ENCODE measurements at regions not wholly inside any gene's neighbourhood (a gene's known extent, or its start where the extent isn't known, plus 50 kb on each side); places are given as distances from the start of the nearest gene placed in this dataset.

DNA sequence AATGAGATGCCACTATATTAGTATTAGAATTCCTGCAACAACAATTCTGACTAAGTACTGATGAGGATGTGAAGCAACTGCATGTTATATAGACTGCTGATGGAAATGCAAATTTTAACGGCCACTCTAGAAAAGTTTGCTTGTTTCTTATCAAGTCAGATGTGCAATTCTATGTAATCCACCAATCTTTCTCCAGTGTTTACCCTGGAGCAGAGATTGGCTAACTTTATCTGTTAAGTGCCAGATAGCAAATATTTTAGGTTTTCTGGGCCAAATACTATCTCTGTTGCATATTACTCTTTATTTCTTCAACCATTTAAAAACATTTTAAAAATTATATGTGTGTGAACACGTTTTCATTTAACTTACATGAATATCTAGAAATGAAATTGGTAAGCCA lies 586.9 kb downstream of the FAM181B start:
- Histone ChIP-seq H3K27me3 (ENCODE audit: control insufficient read depth, low read length) (no peaks in the 10 kb centered on the region), H4K20me1 (ENCODE audit: control insufficient read depth, insufficient read depth, low read depth, low read length) (no peaks in the 10 kb centered on the region), H3K9me3 (ENCODE audit: control insufficient read depth, insufficient read depth, low read length) (no peaks in the 10 kb centered on the region), H3K4me2 (ENCODE audit: low read length) (no peak overlapping the region), H3K27ac (ENCODE audit: low read depth, low read length) (no peak overlapping the region), H3K9me2 (replicated peaks; ENCODE audit: control insufficient read depth, low read length) (no peaks in the 10 kb centered on the region), H3K4me1 (ENCODE audit: control insufficient read depth, low read length) (no peaks in the 10 kb centered on the region), H3F3A (ENCODE audit: control insufficient read depth, insufficient read depth) (no peaks in the 10 kb centered on the region), H3K36me3 (ENCODE audit: control insufficient read depth, low read length) (no peaks in the 10 kb centered on the region), H3K4me3 (ENCODE audit: low read length) (no peak overlapping the region), H3K79me2 (ENCODE audit: control insufficient read depth, low read length) (no peaks in the 10 kb centered on the region)
- TF ChIP-seq, protein P1, sequence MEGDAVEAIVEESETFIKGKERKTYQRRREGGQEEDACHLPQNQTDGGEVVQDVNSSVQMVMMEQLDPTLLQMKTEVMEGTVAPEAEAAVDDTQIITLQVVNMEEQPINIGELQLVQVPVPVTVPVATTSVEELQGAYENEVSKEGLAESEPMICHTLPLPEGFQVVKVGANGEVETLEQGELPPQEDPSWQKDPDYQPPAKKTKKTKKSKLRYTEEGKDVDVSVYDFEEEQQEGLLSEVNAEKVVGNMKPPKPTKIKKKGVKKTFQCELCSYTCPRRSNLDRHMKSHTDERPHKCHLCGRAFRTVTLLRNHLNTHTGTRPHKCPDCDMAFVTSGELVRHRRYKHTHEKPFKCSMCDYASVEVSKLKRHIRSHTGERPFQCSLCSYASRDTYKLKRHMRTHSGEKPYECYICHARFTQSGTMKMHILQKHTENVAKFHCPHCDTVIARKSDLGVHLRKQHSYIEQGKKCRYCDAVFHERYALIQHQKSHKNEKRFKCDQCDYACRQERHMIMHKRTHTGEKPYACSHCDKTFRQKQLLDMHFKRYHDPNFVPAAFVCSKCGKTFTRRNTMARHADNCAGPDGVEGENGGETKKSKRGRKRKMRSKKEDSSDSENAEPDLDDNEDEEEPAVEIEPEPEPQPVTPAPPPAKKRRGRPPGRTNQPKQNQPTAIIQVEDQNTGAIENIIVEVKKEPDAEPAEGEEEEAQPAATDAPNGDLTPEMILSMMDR (IDR thresholded peaks at IDR 0.05; ENCODE audit: low read depth, low read length, poor library complexity, severe bottlenecking): no peak
- no peak for TF ChIP-seq EZH2phosphoT487 (IDR thresholded peaks at IDR 0.05; ENCODE audit: borderline replicate concordance, low read length)

DNA sequence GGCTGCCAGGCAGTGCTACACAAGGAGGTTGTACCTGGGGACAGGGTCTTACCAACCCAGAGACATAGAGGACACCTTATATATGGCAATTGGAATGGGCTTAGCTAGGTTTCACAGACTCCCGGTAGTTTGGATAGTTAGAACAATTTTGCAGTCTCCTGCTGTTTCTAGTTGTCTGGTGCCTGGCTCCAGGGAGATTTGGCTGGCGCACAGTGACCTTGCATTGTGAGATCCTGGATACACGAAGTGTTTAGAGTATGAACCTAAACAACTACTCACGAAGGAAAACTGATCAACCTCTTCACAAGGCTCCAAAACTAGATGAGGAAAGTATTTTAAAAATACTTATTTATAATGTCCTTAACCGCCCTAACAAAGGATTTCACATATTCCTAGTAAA lies 614.7 kb downstream of the FAM181B start:
- H3K4me3 ChIP-seq (ENCODE audit: low read length): no peak overlapping the region
- H3K36me3 ChIP-seq (ENCODE audit: control insufficient read depth, low read length): no peaks in the 10 kb centered on the region
- no peaks in the 10 kb centered on the region for H3K4me1 ChIP-seq (ENCODE audit: control insufficient read depth, low read length)
- no peak overlapping the region for H3K4me2 ChIP-seq (ENCODE audit: low read length)
- no peaks in the 10 kb centered on the region for H3F3A ChIP-seq (ENCODE audit: control insufficient read depth, insufficient read depth)
- no peaks in the 10 kb centered on the region for H4K20me1 ChIP-seq (ENCODE audit: control insufficient read depth, insufficient read depth, low read depth, low read length)
- H3K9me3 ChIP-seq (ENCODE audit: control insufficient read depth, insufficient read depth, low read length): no peaks in the 10 kb centered on the region
- no peak overlapping the region for H3K27ac ChIP-seq (ENCODE audit: low read depth, low read length)
- TF ChIP-seq, protein P1 (IDR thresholded peaks at IDR 0.05; ENCODE audit: low read depth, low read length, poor library complexity, severe bottlenecking): no peak
- TF ChIP-seq EZH2phosphoT487 (IDR thresholded peaks at IDR 0.05; ENCODE audit: borderline replicate concordance, low read length): no peak
- no peaks in the 10 kb centered on the region for H3K27me3 ChIP-seq (ENCODE audit: control insufficient read depth, low read length)
- H3K79me2 ChIP-seq (ENCODE audit: control insufficient read depth, low read length): no peaks in the 10 kb centered on the region
- H3K9me2 ChIP-seq (replicated peaks; ENCODE audit: control insufficient read depth, low read length): no peaks in the 10 kb centered on the region

DNA sequence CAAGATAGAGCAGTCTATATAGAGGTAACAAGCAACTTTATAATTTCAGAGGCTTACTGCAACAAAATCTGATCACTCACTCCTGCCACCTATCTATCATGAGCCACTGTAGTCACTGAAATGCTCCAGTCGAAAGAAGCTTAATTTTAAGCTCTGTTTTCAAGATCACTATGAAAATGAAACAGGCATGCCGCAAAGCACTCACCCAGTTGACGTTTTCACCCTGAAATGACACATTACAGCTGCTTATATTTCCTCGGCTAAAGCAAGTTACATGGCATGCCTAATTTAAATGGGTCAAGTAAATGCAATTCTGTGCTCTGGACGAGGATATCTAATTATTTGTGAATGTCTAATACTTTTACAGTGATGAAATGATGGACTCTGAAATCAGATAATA lies 616.3 kb downstream of the FAM181B start:
- Histone ChIP-seq H3K4me2 (ENCODE audit: low read length) (no peak overlapping the region), H3K79me2 (ENCODE audit: control insufficient read depth, low read length) (no peaks in the 10 kb centered on the region), H3K9me2 (replicated peaks; ENCODE audit: control insufficient read depth, low read length) (no peaks in the 10 kb centered on the region), H3K27me3 (ENCODE audit: control insufficient read depth, low read length) (no peaks in the 10 kb centered on the region), H3K4me1 (ENCODE audit: control insufficient read depth, low read length) (no peaks in the 10 kb centered on the region), H3K4me3 (ENCODE audit: low read length) (no peak overlapping the region), H3F3A (ENCODE audit: control insufficient read depth, insufficient read depth) (no peaks in the 10 kb centered on the region), H3K27ac (ENCODE audit: low read depth, low read length) (no peak overlapping the region), H3K36me3 (ENCODE audit: control insufficient read depth, low read length) (no peaks in the 10 kb centered on the region), H3K9me3 (ENCODE audit: control insufficient read depth, insufficient read depth, low read length) (no peaks in the 10 kb centered on the region), H4K20me1 (ENCODE audit: control insufficient read depth, insufficient read depth, low read depth, low read length) (no peaks in the 10 kb centered on the region)
- TF ChIP-seq, protein P1 (IDR thresholded peaks at IDR 0.05; ENCODE audit: low read depth, low read length, poor library complexity, severe bottlenecking): no peak
- TF ChIP-seq EZH2phosphoT487 (IDR thresholded peaks at IDR 0.05; ENCODE audit: borderline replicate concordance, low read length): no peak
